WTC11 (cell line): ENCODE measurements at regions not wholly inside any gene's neighbourhood (a gene's known extent, or its start where the extent isn't known, plus 50 kb on each side); places are given as distances from the start of the nearest gene placed in this dataset.

ENCODE experiments used
- ATAC-seq: fragments of 200-7000 bp; cut with Tn5 transposase; 2 replicates; pipeline ENCODE4 v1.10.0; 2021; ENCODE audit warnings: mild to moderate bottlenecking, moderate library complexity
- CTCF ChIA-PET: fragments of 300-600 bp; sonication (Branson Sonifier 250); formaldehyde crosslinking; loops from one replicate; lab custom pipeline; 2021; ENCODE audit warnings: antibody characterized with exemption; lab: Charles Lee
- POLR2A ChIA-PET: fragments of 350-600 bp; sonication (Branson Sonifier 250); formaldehyde crosslinking; loops from one replicate; lab custom pipeline; 2021; ENCODE audit warnings: antibody characterized with exemption; lab: Charles Lee
- DNase-seq: peaks from one replicate; pipeline ENCODE4 v3.0.0; 2021; ENCODE audit warnings: low spot score
- H3K27ac Mint-ChIP-seq: 2 replicates; pipeline ENCODE4 v1.8.0; 2021; ENCODE audit warnings: mixed read lengths
- H3K27me3 Mint-ChIP-seq: 2 replicates; pipeline ENCODE4 v1.8.0; 2021; ENCODE audit warnings: low read depth, mild to moderate bottlenecking, moderate library complexity, mixed read lengths
- H3K36me3 Mint-ChIP-seq: 2 replicates; pipeline ENCODE4 v1.8.0; 2021; ENCODE audit warnings: mixed read lengths
- H3K4me1 Mint-ChIP-seq: 2 replicates; pipeline ENCODE4 v1.8.0; 2022; ENCODE audit warnings: mixed read lengths
- H3K4me3 Mint-ChIP-seq: 2 replicates; pipeline ENCODE4 v1.8.0; 2021; ENCODE audit warnings: mild to moderate bottlenecking, moderate library complexity, mixed read lengths
- H3K9me3 Mint-ChIP-seq: 2 replicates; pipeline ENCODE4 v1.8.0; 2021; ENCODE audit warnings: mixed read lengths
- AR ChIP-seq: fragments of 250-450 bp; sonication (Bioruptor Pico); IDR thresholded peaks from 2 replicates; pipeline ENCODE4 v1.9.0; 2021; ENCODE audit warnings: mild to moderate bottlenecking
- ATF6 ChIP-seq: sonication (generic); formaldehyde crosslinking; IDR thresholded peaks from 2 replicates; pipeline ENCODE4 v1.8.1; 2023; ENCODE audit warnings: mild to moderate bottlenecking, missing genetic modification reagents
- CBFB ChIP-seq: sonication (generic); formaldehyde crosslinking; IDR thresholded peaks from 2 replicates; pipeline ENCODE4 v1.8.1; 2022; ENCODE audit warnings: mild to moderate bottlenecking, low read depth, missing genetic modification reagents
- E2F4 ChIP-seq: sonication (generic); formaldehyde crosslinking; IDR thresholded peaks from 2 replicates; pipeline ENCODE4 v1.8.1; 2022; ENCODE audit warnings: low read depth, mild to moderate bottlenecking, moderate library complexity, missing genetic modification reagents, borderline replicate concordance
- EMX1 ChIP-seq: fragments of 250-450 bp; sonication (Bioruptor Pico); IDR thresholded peaks from 2 replicates; pipeline ENCODE4 v1.8.0; 2021; ENCODE audit warnings: mild to moderate bottlenecking
- ETV6 ChIP-seq: sonication (generic); formaldehyde crosslinking; IDR thresholded peaks from 2 replicates; pipeline ENCODE4 v1.8.1; 2022; ENCODE audit warnings: mild to moderate bottlenecking, missing genetic modification reagents
- FOXJ3 ChIP-seq: sonication (generic); formaldehyde crosslinking; IDR thresholded peaks from 2 replicates; pipeline ENCODE4 v1.9.0; 2021; ENCODE audit warnings: missing genetic modification reagents, mild to moderate bottlenecking, borderline replicate concordance
- FOXK1 ChIP-seq: sonication (generic); formaldehyde crosslinking; IDR thresholded peaks from 2 replicates; pipeline ENCODE4 v1.8.0; 2022; ENCODE audit warnings: mild to moderate bottlenecking, moderate library complexity, missing genetic modification reagents
- FOXP1 ChIP-seq: sonication (generic); formaldehyde crosslinking; IDR thresholded peaks from 2 replicates; pipeline ENCODE4 v1.8.0; 2022; ENCODE audit warnings: missing genetic modification reagents, mild to moderate bottlenecking, moderate library complexity, borderline replicate concordance
- GRHL2 ChIP-seq: fragments of 250-450 bp; sonication (Bioruptor Pico); IDR thresholded peaks from 2 replicates; pipeline ENCODE4 v1.8.0; 2022; ENCODE audit warnings: mild to moderate bottlenecking, moderate library complexity; ENCODE audit not compliant: insufficient replicate concordance, severe bottlenecking
- HMGA2 ChIP-seq: fragments of 250-450 bp; sonication (Bioruptor Pico); IDR thresholded peaks from 2 replicates; pipeline ENCODE4 v1.4.0; 2021; ENCODE audit warnings: mild to moderate bottlenecking, moderate library complexity
- IRF1 ChIP-seq: sonication (generic); formaldehyde crosslinking; IDR thresholded peaks from 2 replicates; pipeline ENCODE4 v1.8.0; 2023; ENCODE audit warnings: missing genetic modification reagents
- NFATC4 ChIP-seq: fragments of 250-450 bp; sonication (Bioruptor Pico); IDR thresholded peaks from 2 replicates; pipeline ENCODE4 v1.9.0; 2021; ENCODE audit warnings: mild to moderate bottlenecking
- RORB ChIP-seq: fragments of 250-450 bp; sonication (Bioruptor Pico); IDR thresholded peaks from 2 replicates; pipeline ENCODE4 v1.9.0; 2021; ENCODE audit warnings: mild to moderate bottlenecking
- TCF7 ChIP-seq: sonication (generic); formaldehyde crosslinking; IDR thresholded peaks from 2 replicates; pipeline ENCODE4 v1.8.0; 2022; ENCODE audit warnings: mild to moderate bottlenecking, low read depth, missing genetic modification reagents, moderate library complexity
- ZMAT4 ChIP-seq: fragments of 250-450 bp; sonication (Bioruptor Pico); IDR thresholded peaks from 2 replicates; pipeline ENCODE4 v1.9.0; 2021; ENCODE audit warnings: mild to moderate bottlenecking
- ZNF121 ChIP-seq: sonication (generic); formaldehyde crosslinking; IDR thresholded peaks from 2 replicates; pipeline ENCODE4 v1.8.0; 2023; ENCODE audit warnings: missing genetic modification reagents
- ZNF219 ChIP-seq: sonication (generic); formaldehyde crosslinking; IDR thresholded peaks from 2 replicates; pipeline ENCODE4 v1.8.0; 2023; ENCODE audit warnings: missing genetic modification reagents, mild to moderate bottlenecking, borderline replicate concordance
- ZNF263 ChIP-seq: sonication (generic); formaldehyde crosslinking; IDR thresholded peaks from 2 replicates; pipeline ENCODE4 v1.8.1; 2022; ENCODE audit warnings: low read depth, mild to moderate bottlenecking, moderate library complexity, missing genetic modification reagents
- ZNF512 ChIP-seq: sonication (generic); formaldehyde crosslinking; IDR thresholded peaks from 2 replicates; pipeline ENCODE4 v1.8.1; 2022; ENCODE audit warnings: missing genetic modification reagents, borderline replicate concordance

- TF ChIP-seq IRF1 (CRISPR knock-in tag): no peak
- no peak for TF ChIP-seq ATF6 (CRISPR knock-in tag)
- TF ChIP-seq E2F4 (CRISPR knock-in tag): no peak
- ChIA-PET POLR2A (no interaction called here), CTCF (no interaction called here)
- H3K4me1 Mint-ChIP-seq: peaks cover 4% of the 10 kb centered on the region; the same call in 1 of the 2 replicates
- no peak for ATAC-seq
- no peak overlapping the region for H3K4me3 Mint-ChIP-seq
- no peak overlapping the region for H3K27ac Mint-ChIP-seq
- no peaks in the 10 kb centered on the region for H3K27me3 Mint-ChIP-seq
- no peaks in the 10 kb centered on the region for H3K36me3 Mint-ChIP-seq
- no peak for DNase-seq
- H3K9me3 Mint-ChIP-seq: no peaks in the 10 kb centered on the region
These were observed 103.6 kb downstream of the RMI2 start for GRCh38 chr16:11448796-11449416.

- Mint-ChIP-seq H3K27me3 (no peaks in the 10 kb centered on the region), H3K36me3 (no peaks in the 10 kb centered on the region), H3K9me3 (peaks cover 3% of the 10 kb centered on the region; the same call in 1 of the 2 replicates), H3K4me3 (no peak overlapping the region), H3K4me1 (peaks cover 4% of the 10 kb centered on the region; the same call in 1 of the 2 replicates), H3K27ac (no peak overlapping the region)
- TF ChIP-seq FOXP1 (CRISPR knock-in tag): no peak
- TF ChIP-seq GRHL2 (CRISPR knock-in tag): no peak
- no peak for TF ChIP-seq ETV6 (CRISPR knock-in tag)
- no peak for TF ChIP-seq EMX1 (CRISPR knock-in tag)
- no peak for TF ChIP-seq TCF7 (CRISPR knock-in tag)
- TF ChIP-seq ZMAT4 (CRISPR knock-in tag): no peak
- TF ChIP-seq FOXK1 (CRISPR knock-in tag): no peak
- TF ChIP-seq ZNF512 (CRISPR knock-in tag): no peak
- no peak for TF ChIP-seq ZNF219 (CRISPR knock-in tag)
- no peak for TF ChIP-seq ZNF121 (CRISPR knock-in tag)
- TF ChIP-seq E2F4 (CRISPR knock-in tag): no peak
- TF ChIP-seq ZNF263 (CRISPR knock-in tag): no peak
- TF ChIP-seq RORB: no peak
- TF ChIP-seq AR (CRISPR knock-in tag): no peak
- TF ChIP-seq HMGA2: no peak
- no peak for TF ChIP-seq CBFB (CRISPR knock-in tag)
- no peak for TF ChIP-seq NFATC4 (CRISPR knock-in tag)
- TF ChIP-seq FOXJ3: no peak
- no peak for DNase-seq
- CTCF ChIA-PET: interaction anchor here (0.6 kb wide), 1 partner anchor 265 kb away, joined by 3 read pairs; no protein-coding TSS in a partner anchor
- ATAC-seq: no peak
- POLR2A ChIA-PET: no interaction called here
These were observed 104.5 kb downstream of the RMI2 start for GRCh38 chr16:11449716-11450115.
